ENCODE measurements at regions not wholly inside any gene's neighbourhood (a gene's known extent, or its start where the extent isn't known, plus 50 kb on each side); places are given as distances from the start of the nearest gene placed in this dataset.

- H3K4me1 Mint-ChIP-seq, result peaks cover 4% of the 10 kb centered on the region
- H3K36me3 Mint-ChIP-seq (ENCODE audit: low read depth), result no peaks in the 10 kb centered on the region
- no peaks in the 10 kb centered on the region for H3K9me3 Mint-ChIP-seq
- H3K27ac Mint-ChIP-seq (ENCODE audit: unreplicated experiment), result no peak overlapping the region
- TF ChIP-seq CTCF (conservative IDR thresholded peaks at IDR 0.05), result no peak
- no peaks in the 10 kb centered on the region for H3K27me3 Mint-ChIP-seq (ENCODE audit: low read depth)
- DNase-seq (ENCODE audit: low read depth, low spot score), result no peak
- no peak overlapping the region for H3K4me3 Mint-ChIP-seq
These were observed 758.6 kb downstream of the PDHA2 start for GRCh38 chr4:96598465-96598864.

GRCh38 chr4:96599752-96600151 is 759.9 kb downstream of the PDHA2 start:
- DNase-seq (ENCODE audit: low read depth, low spot score), result no peak
- H3K36me3 Mint-ChIP-seq (ENCODE audit: low read depth), result no peaks in the 10 kb centered on the region
- H3K27me3 Mint-ChIP-seq (ENCODE audit: low read depth), result no peaks in the 10 kb centered on the region
- H3K9me3 Mint-ChIP-seq, result no peaks in the 10 kb centered on the region
- no peak overlapping the region for H3K27ac Mint-ChIP-seq (ENCODE audit: unreplicated experiment)
- no peaks in the 10 kb centered on the region for H3K4me1 Mint-ChIP-seq
- TF ChIP-seq CTCF (conservative IDR thresholded peaks at IDR 0.05), result no peak
- H3K4me3 Mint-ChIP-seq, result no peak overlapping the region

- no peak overlapping the region for H3K4me3 Mint-ChIP-seq
- no peak for DNase-seq (ENCODE audit: low read depth, low spot score)
- no peaks in the 10 kb centered on the region for H3K4me1 Mint-ChIP-seq
- no peak for TF ChIP-seq CTCF (conservative IDR thresholded peaks at IDR 0.05)
- no peak overlapping the region for H3K27ac Mint-ChIP-seq (ENCODE audit: unreplicated experiment)
- no peaks in the 10 kb centered on the region for H3K9me3 Mint-ChIP-seq
- no peaks in the 10 kb centered on the region for H3K36me3 Mint-ChIP-seq (ENCODE audit: low read depth)
- H3K27me3 Mint-ChIP-seq (ENCODE audit: low read depth), result no peaks in the 10 kb centered on the region
These were observed 762.8 kb downstream of the PDHA2 start for GRCh38 chr4:96602661-96603060.

GRCh38 chr4:96603641-96604040 is 763.7 kb downstream of the PDHA2 start:
- H3K4me3 Mint-ChIP-seq, result no peak overlapping the region
- DNase-seq (ENCODE audit: low read depth, low spot score), result no peak
- no peaks in the 10 kb centered on the region for H3K4me1 Mint-ChIP-seq
- H3K9me3 Mint-ChIP-seq, result peaks cover 5% of the 10 kb centered on the region
- TF ChIP-seq CTCF (conservative IDR thresholded peaks at IDR 0.05), result no peak
- no peak overlapping the region for H3K27ac Mint-ChIP-seq (ENCODE audit: unreplicated experiment)
- H3K36me3 Mint-ChIP-seq (ENCODE audit: low read depth), result no peaks in the 10 kb centered on the region
- H3K27me3 Mint-ChIP-seq (ENCODE audit: low read depth), result no peaks in the 10 kb centered on the region

- Mint-ChIP-seq H3K4me3 (no peak overlapping the region), H3K9me3 (peaks cover 6% of the 10 kb centered on the region), H3K27ac (ENCODE audit: unreplicated experiment) (no peak overlapping the region), H3K27me3 (ENCODE audit: low read depth) (no peaks in the 10 kb centered on the region), H3K4me1 (no peaks in the 10 kb centered on the region), H3K36me3 (ENCODE audit: low read depth) (no peaks in the 10 kb centered on the region)
- no peak for TF ChIP-seq CTCF (conservative IDR thresholded peaks at IDR 0.05)
- DNase-seq (ENCODE audit: low read depth, low spot score), result no peak
These were observed 766.6 kb downstream of the PDHA2 start for GRCh38 chr4:96606451-96606850.

GRCh38 chr4:96626023-96626422 is 786.1 kb downstream of the PDHA2 start:
- Mint-ChIP-seq H3K4me3 (no peak overlapping the region), H3K27me3 (ENCODE audit: low read depth) (no peaks in the 10 kb centered on the region), H3K27ac (ENCODE audit: unreplicated experiment) (no peak overlapping the region), H3K4me1 (no peaks in the 10 kb centered on the region), H3K36me3 (ENCODE audit: low read depth) (no peaks in the 10 kb centered on the region), H3K9me3 (peaks cover 3% of the 10 kb centered on the region)
- DNase-seq (ENCODE audit: low read depth, low spot score), result no peak
- TF ChIP-seq CTCF (conservative IDR thresholded peaks at IDR 0.05), result no peak

Measured in neural crest cell (in vitro differentiated cells).